HCT116 (cell line): ENCODE measurements at regions not wholly inside any gene's neighbourhood (a gene's known extent, or its start where the extent isn't known, plus 50 kb on each side); places are given as distances from the start of the nearest gene placed in this dataset.

Experiments used
- ATAC-seq: fragments of 200-7000 bp; cut with Tn5 transposase; 2 replicates; pipeline ENCODE4 v1.9.1; 2020; ENCODE audit warnings: mild to moderate bottlenecking, moderate library complexity
- BruUV-seq: library from RNA; stranded (reverse); fragments of 400-500 nt; replicated peaks from 2 replicates; lab custom pipeline; 2021; lab: Mats Ljungman, UMichigan
- CTCF ChIA-PET: fragments of 300-600 bp; sonication (Branson Sonifier 250); formaldehyde crosslinking; loops from one replicate; lab custom pipeline; 2021; ENCODE audit warnings: antibody characterized with exemption; lab: Charles Lee
- POLR2A ChIA-PET: fragments of 300-600, 350-600 bp; sonication (Branson Sonifier 250); formaldehyde crosslinking; loops from one replicate; lab custom pipeline; 2021; ENCODE audit warnings: antibody characterized with exemption; lab: Charles Lee
- RAD21 ChIA-PET, 2 experiments: fragments of 300-600 bp; sonication (Branson Sonifier 250); formaldehyde crosslinking; loops; one replicate each; lab custom pipeline; 2023; ENCODE audit warnings: low total read pairs in 2 of 2; ENCODE audit not compliant: uncharacterized antibody in 2 of 2, unreplicated experiment in 2 of 2, low non-redundant PET in 1 of 2; lab: Charles Lee
- DNase-seq: peaks from one replicate; pipeline ENCODE4 v3.0.0-alpha.2; 2010; ENCODE audit warnings: low read depth, low spot score
- H2AFZ ChIP-seq: fragments of 200-600 bp; shearing (Covaris generic), sonication (generic); 2 replicates; pipeline ENCODE4 v1.6.1; 2017; ENCODE audit warnings: low read depth, mixed run types, mixed read lengths, antibody characterized with exemption, low read length; ENCODE audit not compliant: poor library complexity, severe bottlenecking
- H3K27ac ChIP-seq: 2 replicates; pipeline ENCODE4 v1.5.1; 2012; ENCODE audit warnings: low read depth, low read length
- H3K27me3 ChIP-seq: fragments of 200-600 bp; sonication (generic); 2 replicates; pipeline ENCODE4 v1.6.1; 2016; ENCODE audit warnings: mixed run types, low read length, mixed read lengths; ENCODE audit not compliant: insufficient read depth
- H3K36me3 ChIP-seq, 2 experiments: fragments of 200-500 bp in 1 of 2; fragments of 200-600 bp in 1 of 2; sonication (Bioruptor generic) in 1 of 2; sonication (generic) in 1 of 2; 2 replicates each; pipeline versions ENCODE4 v1.5.1 to v1.6.1; 2014 to 2016; ENCODE audit warnings: low read length in 2 of 2, inconsistent platforms in 1 of 2, mixed read lengths in 1 of 2, mixed run types in 1 of 2; ENCODE audit not compliant: insufficient read depth in 2 of 2, control insufficient read depth in 1 of 2
- H3K4me1 ChIP-seq, 2 experiments: fragments of 200-600 bp in 1 of 2; sonication (generic) in 1 of 2; 2 replicates each; pipeline versions ENCODE4 v1.5.1 to v1.6.1; 2012 to 2017; ENCODE audit warnings: low read length in 2 of 2, inconsistent platforms in 1 of 2, mild to moderate bottlenecking in 1 of 2, mixed read lengths in 1 of 2, mixed run types in 1 of 2, moderate library complexity in 1 of 2; ENCODE audit not compliant: insufficient read depth in 2 of 2, control insufficient read depth in 1 of 2
- H3K4me2 ChIP-seq: fragments of 200-600 bp; sonication (generic); 2 replicates; pipeline ENCODE4 v1.6.1; 2017; ENCODE audit warnings: mixed run types, low read length, mixed read lengths
- H3K4me3 ChIP-seq, 2 experiments: fragments of 200-600 bp in 1 of 2; sonication (generic) in 1 of 2; replicated peaks in 1 of 2; 2 replicates each; pipeline ENCODE4 v1.5.1; 2011 to 2016; ENCODE audit warnings: low read length in 2 of 2, control low read depth in 1 of 2, low read depth in 1 of 2, mild to moderate bottlenecking in 1 of 2, mixed read lengths in 1 of 2, mixed run types in 1 of 2
- H3K79me2 ChIP-seq: fragments of 200-600 bp; sonication (generic); 2 replicates; pipeline ENCODE4 v1.6.1; 2017; ENCODE audit warnings: mild to moderate bottlenecking, mixed run types, low read length, moderate library complexity, mixed read lengths; ENCODE audit not compliant: insufficient read depth
- H3K9ac ChIP-seq: fragments of 200-600 bp; sonication (generic); 2 replicates; pipeline ENCODE4 v1.6.1; 2016; ENCODE audit warnings: low read length, mixed read lengths
- H3K9me2 ChIP-seq: fragments of 200-600 bp; sonication (generic), shearing (Covaris generic); 2 replicates; pipeline ENCODE4 v1.6.1; 2017; ENCODE audit warnings: mixed run types, mild to moderate bottlenecking, moderate library complexity; ENCODE audit not compliant: insufficient read depth
- H3K9me3 ChIP-seq, 2 experiments: fragments of 200-500 bp in 1 of 2; fragments of 200-600 bp in 1 of 2; sonication (Bioruptor generic) in 1 of 2; sonication (generic) in 1 of 2; 2 replicates each; pipeline ENCODE4 v1.6.1; 2014 to 2017; ENCODE audit warnings: low read length in 2 of 2, mixed read lengths in 2 of 2, inconsistent platforms in 1 of 2, low read depth in 1 of 2, mild to moderate bottlenecking in 1 of 2, mixed run types in 1 of 2, moderate library complexity in 1 of 2; ENCODE audit not compliant: control insufficient read depth in 1 of 2, insufficient read depth in 1 of 2
- H4K20me1 ChIP-seq: fragments of 200-600 bp; sonication (generic), shearing (Covaris generic); 2 replicates; pipeline ENCODE4 v1.6.1; 2017; ENCODE audit warnings: mixed run types, mild to moderate bottlenecking, moderate library complexity; ENCODE audit not compliant: insufficient read depth
- CBX3 ChIP-seq: IDR thresholded peaks from 2 replicates; pipeline ENCODE4 v1.6.1; 2012; ENCODE audit warnings: low read depth
- CEBPB ChIP-seq: IDR thresholded peaks from 2 replicates; pipeline ENCODE4 v1.6.1; 2012; ENCODE audit warnings: low read depth
- CTCF ChIP-seq, 3 experiments: fragments of 200-600 bp in 1 of 3; sonication (generic) in 1 of 3; IDR thresholded peaks in 2 of 3; conservative IDR thresholded peaks in 1 of 3; 2 replicates each; pipeline ENCODE4 v1.5.1; 2012 to 2017; ENCODE audit warnings: low read depth in 2 of 3, low read length in 2 of 3, antibody characterized with exemption in 1 of 3, borderline replicate concordance in 1 of 3, control low read depth in 1 of 3, mild to moderate bottlenecking in 1 of 3, mixed read lengths in 1 of 3, mixed run types in 1 of 3, moderate library complexity in 1 of 3; ENCODE audit not compliant: insufficient read depth in 1 of 3
- ELF1 ChIP-seq: IDR thresholded peaks from 2 replicates; pipeline ENCODE4 v1.6.1; 2012; ENCODE audit warnings: low read depth, borderline replicate concordance
- EZH2phosphoT487 ChIP-seq: fragments of 200-600 bp; IDR thresholded peaks from 2 replicates; pipeline ENCODE4 v1.6.1; 2018; ENCODE audit warnings: antibody characterized with exemption, borderline replicate concordance
- FOSL1 ChIP-seq: IDR thresholded peaks from 2 replicates; pipeline ENCODE4 v1.6.1; 2012; ENCODE audit warnings: low read depth
- JUND ChIP-seq: IDR thresholded peaks from 2 replicates; pipeline ENCODE4 v1.6.1; 2012
- MAX ChIP-seq: IDR thresholded peaks from 2 replicates; pipeline ENCODE4 v1.6.1; 2012
- POLR2A ChIP-seq: IDR thresholded peaks from 2 replicates; pipeline ENCODE4 v1.7.0; 2011; ENCODE audit warnings: borderline replicate concordance; ENCODE audit not compliant: insufficient read depth, insufficient read length; ENCODE audit errors: extremely low read depth
- POLR2AphosphoS5 ChIP-seq: IDR thresholded peaks from 2 replicates; pipeline ENCODE4 v1.6.1; 2011; ENCODE audit warnings: mild to moderate bottlenecking, low read depth, low read length, moderate library complexity
- RAD21 ChIP-seq: IDR thresholded peaks from 2 replicates; pipeline ENCODE4 v1.6.1; 2012; ENCODE audit warnings: low read depth, mild to moderate bottlenecking
- SP1 ChIP-seq: IDR thresholded peaks from 2 replicates; pipeline ENCODE4 v1.6.1; 2012; ENCODE audit warnings: low read depth
- SRF ChIP-seq: IDR thresholded peaks from 2 replicates; pipeline ENCODE4 v1.6.1; 2012; ENCODE audit warnings: low read depth
- YY1 ChIP-seq: IDR thresholded peaks from 2 replicates; pipeline ENCODE4 v1.6.1; 2011; ENCODE audit warnings: low read length, low read depth, moderate library complexity, mild to moderate bottlenecking; ENCODE audit not compliant: insufficient replicate concordance; ENCODE audit errors: extremely low read depth
- ZBTB33 ChIP-seq: IDR thresholded peaks from 2 replicates; pipeline ENCODE4 v1.6.1; 2011; ENCODE audit warnings: mild to moderate bottlenecking, low read length, moderate library complexity; ENCODE audit not compliant: insufficient replicate concordance; ENCODE audit errors: extremely low read depth
- ZFX ChIP-seq: fragments of 450-650 bp; IDR thresholded peaks from 2 replicates; pipeline ENCODE4 v1.6.1; 2017
- intact Hi-C: fragments of 100-400 bp; cut with micrococcal nuclease; formaldehyde crosslinking; loops from 2 replicates; pipeline ENCODE4 v1.10.0; 2022
- TF ChIP-seq, protein P1 (sequence below): IDR thresholded peaks from 2 replicates; pipeline ENCODE4 v1.6.1; 2012

DNA sequence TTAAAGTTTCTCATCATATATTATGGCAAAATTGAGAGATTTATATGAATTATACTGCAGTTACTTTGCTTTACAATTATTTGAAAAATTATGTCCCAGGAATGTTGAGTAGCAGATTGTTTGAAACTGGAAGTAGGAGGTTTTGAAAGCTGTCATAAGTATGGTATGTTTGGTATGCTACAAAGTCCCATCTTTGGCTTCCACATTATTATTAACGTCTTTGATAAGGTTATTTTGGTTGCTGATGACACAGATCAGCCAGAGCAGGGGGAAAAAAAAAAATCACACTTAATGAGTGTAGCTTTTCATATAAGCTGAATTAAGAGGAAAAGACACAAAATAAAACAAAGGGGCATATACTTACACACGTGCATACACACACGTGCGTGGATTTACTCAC lies 130.1 kb downstream of the SLITRK1 start:
- Histone ChIP-seq H4K20me1 (no peaks in the 10 kb centered on the region), H3K27me3 (no peaks in the 10 kb centered on the region), H3K4me2 (peak overlapping the region; percentile 13; the same call in 1 of the 2 replicates), H3K79me2 (no peaks in the 10 kb centered on the region), H3K4me3 (no peak overlapping the region), H3K27ac (no peak overlapping the region), H3K9me2 (no peaks in the 10 kb centered on the region), H3K9ac (no peak overlapping the region), H3K9me3 (no peaks in the 10 kb centered on the region), H2AFZ (peak overlapping the region; percentile 48), H3K36me3 (no peaks in the 10 kb centered on the region), H3K4me1 (peaks cover 0 to 6% of the 10 kb centered on the region in 2 experiments; a peak in 1 of 4 replicates)
- no TSS peak for BruUV-seq
- intact Hi-C loops = no loop called here
- ATAC-seq (no peak), DNase-seq (no peak)
- ChIA-PET RAD21 (no interaction called here), POLR2A (no interaction called here), CTCF (no interaction called here)
- TF ChIP-seq, protein P1, sequence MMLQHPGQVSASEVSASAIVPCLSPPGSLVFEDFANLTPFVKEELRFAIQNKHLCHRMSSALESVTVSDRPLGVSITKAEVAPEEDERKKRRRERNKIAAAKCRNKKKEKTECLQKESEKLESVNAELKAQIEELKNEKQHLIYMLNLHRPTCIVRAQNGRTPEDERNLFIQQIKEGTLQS = no peak
- no peak for TF ChIP-seq POLR2A
- no peak for TF ChIP-seq RAD21
- TF ChIP-seq CBX3 = no peak
- TF ChIP-seq ELF1 = no peak
- TF ChIP-seq YY1 = no peak
- no peak for TF ChIP-seq ZBTB33
- no peak for TF ChIP-seq JUND
- TF ChIP-seq FOSL1 = no peak
- TF ChIP-seq MAX = no peak
- no peak for TF ChIP-seq SP1
- no peak for TF ChIP-seq SRF
- TF ChIP-seq CTCF (IDR thresholded peaks at IDR 0.05 in 2 of 3, conservative IDR thresholded peaks at IDR 0.05 in 1 of 3; ENCODE audit: borderline replicate concordance in 1 of 3, insufficient read depth in 1 of 3, low read depth in 2 of 3, low read length in 2 of 3) = no peak
- no peak for TF ChIP-seq ZFX
- no peak for TF ChIP-seq POLR2AphosphoS5
- no peak for TF ChIP-seq CEBPB
- no peak for TF ChIP-seq EZH2phosphoT487
